ENCODE measurements at regions not wholly inside any gene's neighbourhood (a gene's known extent, or its start where the extent isn't known, plus 50 kb on each side); places are given as distances from the start of the nearest gene placed in this dataset.

GRCh38 chr15:62450061-62450460 is 285.0 kb upstream of the C2CD4B start:
- TF ChIP-seq CEBPB (IDR thresholded peaks at IDR 0.05) = no peak
- no peak for TF ChIP-seq MAX (IDR thresholded peaks at IDR 0.05)
- TF ChIP-seq USF1 (IDR thresholded peaks at IDR 0.05) = no peak
- no peak for TF ChIP-seq YY1 (IDR thresholded peaks at IDR 0.05; ENCODE audit: low read depth)
- no peak for TF ChIP-seq TCF12 (IDR thresholded peaks at IDR 0.05; ENCODE audit: low read depth)
- no peak for TF ChIP-seq REST (IDR thresholded peaks at IDR 0.05; ENCODE audit: low read depth)
- TF ChIP-seq RAD21 (IDR thresholded peaks at IDR 0.05; ENCODE audit: low read depth) = no peak
